NCI-H226 (cell line): ENCODE measurements at regions not wholly inside any gene's neighbourhood (a gene's known extent, or its start where the extent isn't known, plus 50 kb on each side); places are given as distances from the start of the nearest gene placed in this dataset.
A peak's percentile ranks its signal among the peaks of the same experiment; 100 is the strongest.
"Not testable (repeated sequence)": the region's sequence is repeated elsewhere in the genome, so short reads cannot be mapped to it uniquely, and the experiment has no call there.

ENCODE experiments used
- DNase-seq: peaks from one replicate; pipeline ENCODE4 v3.0.0-alpha.2; 2015

DNA sequence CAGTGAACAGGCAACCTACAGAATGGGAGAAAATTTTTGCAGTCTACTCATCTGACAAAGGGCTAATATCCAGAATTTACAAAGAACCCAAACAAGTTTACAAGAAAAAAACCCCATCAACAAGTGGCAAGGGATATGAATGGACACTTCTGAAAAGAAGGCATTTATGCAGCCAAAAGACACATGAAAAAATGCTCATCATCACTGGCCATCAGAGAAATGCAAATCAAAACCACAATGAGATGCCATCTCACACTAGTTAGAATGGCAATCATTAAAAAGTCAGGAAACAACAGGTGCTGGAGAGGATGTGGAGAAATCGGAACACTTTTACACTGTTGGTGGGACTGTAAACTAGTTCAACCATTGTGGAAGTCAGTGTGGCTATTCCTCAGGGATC is 80.3 kb downstream of the ZNF474 start:
- not testable (repeated sequence) for DNase-seq

DNA sequence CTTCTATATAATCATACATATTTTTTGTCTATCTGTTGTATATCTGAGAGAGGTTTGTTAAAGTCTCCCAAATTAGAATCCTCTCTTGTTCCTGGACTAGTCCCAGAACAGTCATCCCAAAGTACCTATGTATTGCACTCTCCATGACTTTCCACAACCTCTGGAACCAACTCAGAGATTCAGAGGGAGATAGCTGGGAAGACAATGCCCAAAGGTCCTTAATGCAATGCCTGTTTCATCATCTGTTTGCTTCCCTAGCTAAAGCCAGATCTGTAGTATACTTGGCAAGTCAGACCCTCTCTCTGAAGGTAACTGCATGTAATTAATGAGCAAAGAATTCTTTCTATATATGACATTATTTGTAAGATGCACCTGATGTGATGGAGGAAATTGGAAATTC is 89.4 kb downstream of the ZNF474 start:
- DNase-seq = no peak

- no peak for DNase-seq
Measured at GRCh38 chr5:122219436-122220166, 90.3 kb downstream of the ZNF474 start.

GRCh38 chr5:122220511-122220910 is 91.2 kb downstream of the ZNF474 start:
- no peak for DNase-seq

GRCh38 chr5:122221857-122222256 is 90.2 kb upstream of the SNCAIP start:
- no peak for DNase-seq

- DNase-seq = no peak
Measured at GRCh38 chr5:122222580-122222979, 89.5 kb upstream of the SNCAIP start.

DNA sequence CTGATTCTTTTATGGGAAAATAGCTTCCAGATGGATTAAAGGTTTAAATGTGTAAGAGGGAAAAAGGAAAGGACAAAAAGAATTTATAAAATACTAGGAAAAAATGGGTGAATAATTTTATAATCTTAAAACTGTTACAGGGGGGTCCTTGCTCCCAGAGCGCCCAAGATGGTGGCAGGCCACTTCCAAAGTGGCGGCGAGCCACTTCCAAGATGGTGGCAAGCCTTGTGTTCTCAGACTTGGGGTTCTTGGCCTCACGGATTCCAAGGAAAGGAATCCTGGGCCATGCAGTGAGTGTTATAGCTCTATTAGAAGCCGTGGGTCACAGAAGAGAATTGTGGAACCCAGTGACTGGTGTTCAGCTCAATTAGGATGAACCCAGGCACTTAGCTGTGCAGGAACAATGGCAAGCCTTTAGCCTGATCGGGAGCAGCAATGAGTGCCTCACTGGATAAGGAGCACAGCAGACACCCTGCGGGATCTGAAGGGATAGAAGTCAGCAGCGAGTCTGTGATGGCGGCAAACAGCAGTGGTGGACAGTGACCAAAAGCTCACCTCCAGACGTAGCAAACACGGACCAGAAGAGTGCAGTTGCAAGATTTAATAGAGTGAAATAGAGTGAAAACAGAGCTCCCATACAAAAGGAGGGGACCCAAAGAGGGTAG is 83.2 kb upstream of the SNCAIP start:
- no peak for DNase-seq

DNA sequence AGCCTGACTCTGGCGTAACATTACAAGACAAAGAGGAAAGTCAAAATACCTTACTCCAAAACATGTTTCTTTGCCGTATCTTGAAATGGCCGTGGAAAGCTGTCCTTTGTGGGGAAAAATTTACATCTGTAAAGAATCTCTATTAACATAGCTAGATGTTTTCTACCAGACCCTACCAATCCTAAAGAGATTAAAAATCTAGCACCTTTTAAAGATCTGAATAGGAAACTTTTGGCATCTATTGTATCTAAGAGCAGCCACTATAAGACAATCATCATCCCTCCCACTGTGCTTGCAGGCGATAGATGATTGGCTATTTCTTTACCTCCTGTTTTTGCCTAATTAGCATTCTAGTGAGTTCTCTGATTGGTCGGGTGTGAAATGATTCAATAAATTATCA is 82.5 kb upstream of the SNCAIP start:
- DNase-seq = no peak

DNA sequence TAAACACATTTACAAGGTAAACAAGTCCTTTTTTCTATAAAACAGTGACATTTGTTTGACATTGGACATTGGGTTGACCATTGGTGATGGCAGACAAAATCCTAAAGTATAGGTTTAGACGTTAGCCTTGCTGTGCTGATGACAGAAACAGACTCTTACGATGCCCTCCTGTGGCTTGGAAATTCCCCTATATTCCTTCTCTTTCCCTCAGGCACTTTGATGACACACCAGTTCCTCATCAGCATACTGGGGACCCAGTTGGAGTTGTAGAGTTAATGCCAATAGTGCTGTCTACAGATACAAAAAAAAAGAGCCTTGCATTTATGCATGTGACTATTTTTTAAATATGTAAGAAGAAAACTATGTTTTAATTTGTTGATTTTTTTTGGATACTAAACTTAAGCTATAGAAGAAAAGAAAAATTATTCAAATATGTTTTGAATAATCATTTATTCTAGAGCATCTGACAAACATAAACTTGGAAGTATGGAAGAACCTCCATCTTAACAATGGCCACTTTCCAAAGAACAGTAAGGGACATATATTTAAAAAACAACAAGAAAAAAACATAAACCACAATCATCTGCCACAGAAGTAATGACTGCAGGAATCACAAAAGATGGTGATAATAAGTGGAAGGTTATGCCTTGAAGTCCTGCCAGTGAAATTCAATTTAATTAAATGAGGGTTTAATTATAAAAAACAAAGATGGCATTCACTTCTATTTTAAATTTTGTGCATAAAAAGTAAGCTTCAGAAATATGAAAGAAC is 75.6 kb upstream of the SNCAIP start:
- DNase-seq = peak; percentile 27

DNA sequence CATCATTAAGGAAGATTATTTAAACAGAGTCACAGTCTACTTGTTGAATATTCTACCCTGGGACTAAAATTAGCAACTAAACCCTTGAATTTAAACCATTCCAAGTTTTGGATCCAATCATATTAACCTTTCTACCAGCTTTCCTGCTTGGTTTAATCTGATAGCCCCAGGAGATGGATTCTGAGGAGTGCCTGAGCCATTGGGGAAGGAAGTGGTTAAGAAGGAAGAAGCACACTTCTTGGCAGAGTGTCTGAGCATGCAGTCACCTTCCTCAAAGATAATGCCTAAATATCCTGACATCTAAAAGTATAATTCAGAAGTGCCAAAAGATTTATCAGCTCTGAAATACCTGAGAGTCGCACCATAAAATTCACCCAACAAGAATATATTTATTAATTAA is 74.1 kb upstream of the SNCAIP start:
- DNase-seq = peak; percentile 74

DNA sequence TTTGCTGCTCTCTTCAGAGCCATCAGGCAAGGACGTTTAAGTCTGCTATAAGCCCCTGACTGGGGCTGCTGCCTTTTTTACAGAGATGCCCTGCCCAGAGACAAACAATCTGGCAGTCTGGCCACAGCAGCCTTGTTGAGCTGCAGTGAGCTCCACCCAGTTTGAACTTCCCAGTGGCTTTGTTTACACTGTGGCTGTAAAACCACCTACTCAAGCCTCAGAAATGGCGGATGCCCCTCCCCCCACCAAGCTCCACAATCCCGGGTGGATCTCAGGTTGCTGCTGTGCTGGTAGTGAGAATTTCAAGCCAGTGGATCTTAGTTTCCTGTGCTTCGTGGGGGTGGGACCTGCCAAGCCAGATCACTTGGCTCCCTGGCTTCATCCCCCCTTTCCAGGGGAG is 59.7 kb upstream of the SNCAIP start:
- no peak for DNase-seq

DNA sequence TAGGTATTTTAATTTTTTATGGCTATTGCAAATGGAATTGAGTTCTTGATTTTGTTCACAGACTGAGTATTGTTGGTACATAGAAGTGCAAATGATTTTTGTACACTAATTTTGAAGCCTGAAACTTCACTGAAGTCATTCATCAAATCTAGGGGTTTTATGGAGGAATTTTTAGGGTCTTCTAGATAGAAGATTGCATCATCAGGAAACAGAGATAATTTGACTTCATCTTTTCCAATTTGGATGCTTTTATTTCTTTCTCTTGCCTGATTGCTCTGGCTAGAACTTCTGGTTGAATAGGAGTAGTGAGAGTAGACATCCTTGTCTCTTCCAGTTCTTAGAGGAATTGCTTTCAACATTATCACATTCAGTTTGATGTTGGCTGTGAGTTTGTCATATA is 58.2 kb upstream of the SNCAIP start:
- no peak for DNase-seq

DNA sequence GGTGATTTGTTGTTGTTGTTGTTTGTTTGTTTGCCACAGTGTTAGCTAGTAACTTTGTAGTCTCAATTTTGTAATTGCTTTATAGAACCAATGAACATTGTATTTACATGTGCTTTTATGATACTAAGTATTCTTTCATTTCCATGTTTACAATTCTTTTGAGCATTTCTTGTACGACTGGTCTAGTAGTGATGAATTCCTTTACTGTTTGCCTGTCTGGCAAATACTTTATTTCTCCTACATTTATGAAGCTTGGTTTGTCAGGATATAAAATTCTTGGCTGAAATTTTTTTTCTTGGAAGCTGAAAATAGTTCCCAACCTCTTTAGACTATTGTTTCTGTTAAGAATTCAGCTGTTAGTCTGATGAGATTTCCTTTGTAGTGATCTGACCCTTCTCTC is 55.6 kb upstream of the SNCAIP start:
- no peak for DNase-seq

- no peak for DNase-seq
Measured at GRCh38 chr5:122257000-122257399, 55.0 kb upstream of the SNCAIP start.

DNA sequence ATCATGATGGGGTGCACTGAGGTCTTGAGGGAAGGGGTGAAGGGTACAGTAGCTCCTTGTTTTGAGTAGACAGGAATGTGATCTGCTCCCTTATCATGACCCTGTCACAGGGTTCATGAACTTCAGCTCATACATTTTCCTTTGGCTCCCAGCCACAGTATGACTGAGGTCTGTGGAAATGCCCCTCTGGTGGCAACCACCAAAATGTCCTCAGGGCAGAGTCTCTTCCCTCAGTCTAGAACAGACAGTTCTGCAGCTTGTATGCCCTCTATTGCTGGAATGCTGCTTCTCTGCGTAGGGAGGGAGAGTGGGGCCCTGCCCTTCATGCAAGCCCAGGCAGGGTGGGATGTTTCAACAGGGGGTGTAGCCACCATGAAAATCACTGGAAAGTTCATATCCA is 53.8 kb upstream of the SNCAIP start:
- DNase-seq = no peak

GRCh38 chr5:122258840-122259239 is 53.2 kb upstream of the SNCAIP start:
- DNase-seq = no peak

DNA sequence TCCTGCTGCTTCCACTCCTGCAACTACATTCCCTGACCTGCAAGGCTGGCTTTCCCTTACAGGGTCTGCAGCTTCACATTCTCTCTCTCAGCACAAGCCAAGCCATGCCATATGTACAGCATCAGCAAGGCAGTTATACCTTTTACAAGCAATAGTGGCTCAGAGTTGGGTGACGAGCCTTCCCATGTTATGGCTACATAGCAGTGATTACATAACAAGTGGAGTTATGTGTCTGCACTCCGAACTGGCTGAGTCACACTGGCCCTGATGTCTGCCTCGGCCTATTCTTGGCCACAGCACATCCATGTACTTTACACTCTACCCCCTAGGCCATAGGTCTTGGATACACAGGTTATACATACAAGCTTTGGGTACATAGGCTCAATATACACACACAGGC is 52.0 kb upstream of the SNCAIP start:
- peak; percentile 67 for DNase-seq

DNA sequence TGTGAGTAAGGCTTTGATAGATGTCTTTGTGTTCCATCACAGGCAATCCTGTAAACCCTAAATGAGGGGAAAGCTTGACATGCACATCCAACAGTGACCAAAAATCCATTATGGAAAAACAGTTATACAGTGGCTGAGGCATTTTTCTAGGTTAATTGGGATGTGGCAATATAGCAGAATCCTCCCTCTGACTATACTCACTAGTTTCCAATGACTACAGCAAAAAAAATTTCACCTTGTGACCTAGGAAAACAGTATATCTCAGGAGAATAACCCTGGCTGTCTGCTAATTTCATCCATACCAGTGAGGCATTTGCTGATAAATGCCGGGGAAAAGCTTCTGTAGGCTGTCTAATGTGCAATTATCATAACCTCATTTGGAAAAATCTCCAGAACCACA is 49.9 kb upstream of the SNCAIP start:
- DNase-seq = peak; percentile 87
